Fibroblast of lung (primary cell): ENCODE measurements at regions not wholly inside any gene's neighbourhood (a gene's known extent, or its start where the extent isn't known, plus 50 kb on each side); places are given as distances from the start of the nearest gene placed in this dataset.

Experiments used
- EZH2 ChIP-seq: IDR thresholded peaks from 2 replicates; pipeline ENCODE4 v1.5.1; 2012; ENCODE audit warnings: low read length, control low read depth, mild to moderate bottlenecking; ENCODE audit errors: missing control alignments
- TF ChIP-seq, protein P1 (sequence below), 2 donors: IDR thresholded peaks in 1 of 2; conservative IDR thresholded peaks in 1 of 2; 1 replicate in 1 of 2; 2 replicates in 1 of 2; pipeline ENCODE4 v1.5.1; 2011 to 2012; ENCODE audit warnings: low read length in 2 of 2, control low read depth in 1 of 2, inconsistent platforms in 1 of 2, low read depth in 1 of 2, mild to moderate bottlenecking in 1 of 2

DNA sequence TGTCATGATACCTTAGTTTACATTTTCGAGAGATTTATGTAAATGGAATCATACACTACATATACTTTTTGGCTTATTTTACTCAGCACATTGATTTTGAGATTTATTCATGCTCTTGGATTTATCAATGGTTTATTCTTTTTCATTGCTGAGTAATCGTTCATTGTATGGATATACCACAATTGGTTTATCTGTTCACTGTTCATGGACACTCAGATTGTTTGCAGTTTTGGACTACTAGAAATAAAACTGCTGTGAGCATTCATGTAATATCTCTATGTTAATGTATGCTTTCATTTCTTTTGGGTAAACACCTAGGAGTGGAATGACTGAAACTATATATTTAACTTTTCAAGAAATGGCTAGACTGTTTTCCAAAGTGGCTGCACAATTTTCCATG is 550.9 kb upstream of the ADAMTS9 start:
- TF ChIP-seq, protein P1, sequence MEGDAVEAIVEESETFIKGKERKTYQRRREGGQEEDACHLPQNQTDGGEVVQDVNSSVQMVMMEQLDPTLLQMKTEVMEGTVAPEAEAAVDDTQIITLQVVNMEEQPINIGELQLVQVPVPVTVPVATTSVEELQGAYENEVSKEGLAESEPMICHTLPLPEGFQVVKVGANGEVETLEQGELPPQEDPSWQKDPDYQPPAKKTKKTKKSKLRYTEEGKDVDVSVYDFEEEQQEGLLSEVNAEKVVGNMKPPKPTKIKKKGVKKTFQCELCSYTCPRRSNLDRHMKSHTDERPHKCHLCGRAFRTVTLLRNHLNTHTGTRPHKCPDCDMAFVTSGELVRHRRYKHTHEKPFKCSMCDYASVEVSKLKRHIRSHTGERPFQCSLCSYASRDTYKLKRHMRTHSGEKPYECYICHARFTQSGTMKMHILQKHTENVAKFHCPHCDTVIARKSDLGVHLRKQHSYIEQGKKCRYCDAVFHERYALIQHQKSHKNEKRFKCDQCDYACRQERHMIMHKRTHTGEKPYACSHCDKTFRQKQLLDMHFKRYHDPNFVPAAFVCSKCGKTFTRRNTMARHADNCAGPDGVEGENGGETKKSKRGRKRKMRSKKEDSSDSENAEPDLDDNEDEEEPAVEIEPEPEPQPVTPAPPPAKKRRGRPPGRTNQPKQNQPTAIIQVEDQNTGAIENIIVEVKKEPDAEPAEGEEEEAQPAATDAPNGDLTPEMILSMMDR (conservative IDR thresholded peaks at IDR 0.05 in 1 of 2, IDR thresholded peaks at IDR 0.05 in 1 of 2; ENCODE audit: low read depth in 1 of 2, low read length in 2 of 2): no peak
- no peak for TF ChIP-seq EZH2
